HG03520 (cell line): ENCODE measurements at regions not wholly inside any gene's neighbourhood (a gene's known extent, or its start where the extent isn't known, plus 50 kb on each side); places are given as distances from the start of the nearest gene placed in this dataset.

Experiments used
- ATAC-seq: cut with Tn5 transposase; IDR thresholded peaks from one replicate; pipeline ENCODE4 v1.9.1; 2021; ENCODE audit warnings: mild to moderate bottlenecking, moderate library complexity; ENCODE audit not compliant: unreplicated experiment

- no peak for ATAC-seq
These were observed 178.6 kb downstream of the SNAPC1 start for GRCh38 chr14:61940666-61941420.

GRCh38 chr14:61941421-61942150, 179.4 kb downstream of the SNAPC1 start:
- ATAC-seq, result no peak

- ATAC-seq, result no peak
These were observed 186.2 kb downstream of the SNAPC1 start for GRCh38 chr14:61948376-61948775.

GRCh38 chr14:61950340-61950739, 188.1 kb downstream of the SNAPC1 start:
- no peak for ATAC-seq

DNA sequence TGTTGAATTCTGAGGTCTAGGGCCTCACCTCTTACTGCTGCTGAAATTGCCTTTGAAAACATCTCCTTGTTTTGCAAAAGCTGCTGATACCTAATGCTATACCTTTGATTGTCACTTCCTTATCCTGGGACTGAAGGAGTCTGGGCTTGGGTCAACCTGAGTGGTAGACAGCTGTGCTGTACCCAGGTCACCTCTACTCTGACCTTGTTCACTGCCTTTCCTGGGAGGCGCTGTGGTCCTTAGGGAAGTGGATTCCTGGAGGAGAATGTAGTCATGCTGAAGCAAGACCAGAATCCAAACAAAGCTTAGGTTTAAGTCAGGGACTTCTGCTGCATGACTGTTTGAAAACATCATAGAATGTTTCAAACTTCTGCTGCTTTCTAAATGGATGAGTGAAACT, 191.4 kb downstream of the SNAPC1 start:
- ATAC-seq, result no peak

DNA sequence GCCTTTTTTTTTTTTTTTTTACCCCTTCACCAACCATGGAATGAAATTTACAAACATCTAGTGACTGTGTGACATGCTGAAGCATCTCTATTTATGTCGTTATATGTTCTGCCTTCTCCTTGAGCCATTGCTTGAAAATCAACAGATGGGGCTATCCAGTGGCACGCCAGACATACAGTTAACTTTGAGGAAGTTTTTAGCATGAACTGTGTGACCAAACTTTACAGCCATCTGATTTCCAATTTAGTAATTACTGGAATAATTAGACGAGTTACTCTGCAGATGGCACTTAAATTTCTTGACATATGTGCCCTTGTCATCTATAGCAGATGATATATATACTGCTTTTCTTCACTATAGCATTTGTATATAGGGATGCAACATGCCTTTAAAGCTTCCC, 192.1 kb downstream of the SNAPC1 start:
- no peak for ATAC-seq

GRCh38 chr14:61956517-61956916, 194.3 kb downstream of the SNAPC1 start:
- ATAC-seq, result no peak

DNA sequence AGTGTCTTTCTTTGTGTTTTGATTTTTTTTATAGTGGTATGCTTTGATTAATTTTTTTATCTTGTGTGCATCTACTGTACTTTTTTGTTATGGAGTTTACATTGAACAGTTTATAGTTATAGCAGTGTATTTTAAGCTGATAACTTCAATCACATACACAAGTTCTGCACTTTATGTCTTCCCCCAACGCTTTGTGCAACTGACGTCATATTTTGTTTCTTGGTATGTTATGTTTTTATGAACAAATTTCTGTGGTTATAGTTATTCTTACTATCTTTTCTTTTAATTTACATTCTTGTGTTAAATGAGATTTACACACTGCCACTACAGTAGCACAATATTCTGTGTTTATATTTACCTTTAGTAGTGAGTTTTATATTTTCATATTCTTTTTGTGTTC, 197.1 kb downstream of the SNAPC1 start:
- ATAC-seq, result no peak

DNA sequence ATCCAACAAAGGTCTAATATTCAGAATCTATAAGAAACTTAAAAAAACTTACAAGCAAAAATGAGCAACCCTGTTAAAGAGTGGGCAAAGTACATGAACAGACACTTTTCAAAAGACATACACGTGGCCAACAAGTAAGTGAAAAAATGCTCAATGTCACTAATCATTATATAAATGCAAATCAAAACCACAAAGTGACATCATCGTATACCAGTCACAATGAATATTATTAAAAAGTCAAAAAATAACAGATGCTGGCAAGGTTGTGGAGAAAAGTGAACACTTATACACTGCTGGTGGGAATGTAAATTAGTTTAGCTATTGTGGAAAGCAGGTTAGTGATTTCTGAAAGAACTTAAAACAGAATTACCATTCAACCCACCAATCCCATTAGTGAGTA, 199.1 kb downstream of the SNAPC1 start:
- no peak for ATAC-seq

GRCh38 chr14:61963926-61964325, 201.7 kb downstream of the SNAPC1 start:
- no peak for ATAC-seq

DNA sequence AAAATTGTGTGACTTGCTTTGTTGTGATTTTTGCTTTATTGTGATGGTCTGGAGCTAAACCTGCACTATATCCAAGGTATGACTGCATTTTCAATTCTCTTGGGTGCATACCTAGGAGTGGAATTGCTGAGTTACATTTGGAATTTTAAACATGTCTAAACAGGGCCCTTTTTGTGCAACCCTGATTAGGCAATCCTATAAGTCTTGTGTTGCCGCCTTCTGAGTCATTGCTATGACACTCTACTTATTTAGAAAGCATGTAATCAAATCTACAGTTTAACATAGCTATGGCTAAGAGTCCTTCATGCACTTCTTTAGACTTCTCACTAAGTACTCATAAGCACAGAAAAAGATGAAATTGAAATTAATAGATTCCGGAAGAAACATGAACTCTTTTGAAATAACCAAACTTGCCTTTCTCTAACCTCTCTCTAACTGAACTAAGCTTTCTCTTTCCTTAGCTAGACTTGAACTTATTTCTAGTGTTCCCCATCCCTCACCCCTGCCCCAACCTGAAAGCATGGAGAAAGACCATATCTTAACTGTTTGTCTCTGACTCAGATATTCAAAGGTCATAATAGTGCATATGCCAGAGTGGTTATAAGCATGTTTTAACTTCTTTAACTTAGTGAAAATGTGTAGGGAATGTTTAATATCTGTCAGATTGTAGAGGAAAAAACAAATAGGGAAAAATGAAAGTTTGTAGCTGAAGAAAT, 203.0 kb downstream of the SNAPC1 start:
- ATAC-seq, result no peak

DNA sequence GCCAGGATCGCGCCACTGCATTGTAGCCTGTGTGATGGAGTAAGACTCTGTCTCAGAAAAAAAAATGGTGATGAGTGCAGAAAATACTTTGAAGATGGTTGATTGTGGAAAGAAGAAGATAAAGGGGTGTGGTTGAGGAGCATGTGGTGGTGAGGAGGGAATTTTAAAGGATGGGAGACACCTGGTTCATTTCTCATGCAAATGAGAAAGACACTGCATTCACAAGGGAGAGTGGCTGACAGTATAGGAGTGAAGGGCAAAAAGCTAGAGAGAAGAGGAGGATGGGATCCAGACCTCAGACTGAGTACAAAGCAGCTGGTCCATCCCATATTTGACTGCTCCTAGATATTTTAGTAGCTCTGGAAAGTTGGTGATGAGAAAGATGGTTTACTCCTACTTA, 206.0 kb downstream of the SNAPC1 start:
- ATAC-seq, result no peak

- no peak for ATAC-seq
These were observed 210.5 kb downstream of the SNAPC1 start for GRCh38 chr14:61972711-61973110.

DNA sequence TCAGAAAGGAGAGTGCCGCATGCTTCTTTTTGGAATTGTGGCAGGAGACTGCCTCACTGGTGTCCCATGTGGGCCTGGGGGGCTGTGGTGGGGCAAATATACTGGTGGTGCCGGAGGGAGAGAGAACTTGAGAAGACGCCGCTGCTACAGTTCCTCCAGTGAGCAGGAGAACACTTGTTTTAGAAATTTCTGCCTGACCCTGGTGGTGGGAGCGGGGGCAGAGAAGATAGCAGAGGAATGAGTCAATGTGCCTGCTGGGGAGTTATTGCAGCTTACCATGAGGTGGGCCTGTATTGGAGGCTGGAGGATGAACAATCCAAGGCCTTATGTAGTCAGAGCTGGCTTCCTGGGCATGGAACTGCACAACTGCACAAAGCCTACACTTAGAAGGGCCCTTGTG, 211.8 kb downstream of the SNAPC1 start:
- ATAC-seq, result no peak

- ATAC-seq, result no peak
These were observed 215.0 kb downstream of the SNAPC1 start for GRCh38 chr14:61977217-61977616.

DNA sequence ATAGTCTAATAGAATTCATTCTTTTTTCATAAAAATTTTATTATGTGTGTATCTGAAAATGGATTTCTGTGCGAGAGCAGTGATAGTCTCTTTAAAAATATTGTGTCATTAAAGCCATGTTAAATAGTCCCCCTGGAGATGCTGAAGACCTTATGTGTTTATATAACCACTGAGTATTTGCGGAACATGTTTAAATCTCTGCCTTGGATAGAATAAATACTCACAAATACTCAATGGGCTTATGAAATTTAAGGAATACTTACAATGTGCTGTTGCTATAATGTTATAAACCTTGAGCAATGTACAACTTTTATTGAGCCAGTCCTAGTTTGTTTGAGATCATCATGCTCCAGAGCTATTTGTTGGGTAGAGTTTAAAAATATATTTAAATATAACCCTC, 226.0 kb downstream of the SNAPC1 start:
- no peak for ATAC-seq

- ATAC-seq, result no peak
These were observed 229.9 kb downstream of the SNAPC1 start for GRCh38 chr14:61992139-61992538.

GRCh38 chr14:61992926-61993325, 230.7 kb downstream of the SNAPC1 start:
- ATAC-seq, result no peak

DNA sequence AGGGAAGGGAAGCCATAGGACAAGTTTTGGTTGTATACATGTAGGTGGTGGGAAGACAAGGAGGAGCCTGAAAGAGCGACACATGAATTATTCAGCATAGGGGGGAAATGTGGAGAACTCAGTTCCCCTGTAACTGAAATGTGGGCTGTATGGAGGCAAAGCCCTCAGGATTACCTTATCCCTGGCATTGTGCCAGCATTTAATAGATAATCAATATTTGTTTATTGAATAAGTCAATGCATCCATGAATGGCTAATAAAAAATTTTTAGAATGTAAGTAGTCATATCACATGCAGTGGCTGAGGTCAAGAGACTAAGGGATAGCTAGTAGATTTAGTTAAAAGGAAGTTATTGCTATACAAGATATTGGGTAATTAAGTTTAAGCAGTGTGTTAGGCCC, 232.4 kb downstream of the SNAPC1 start:
- no peak for ATAC-seq

GRCh38 chr14:61996753-61997152, 234.5 kb downstream of the SNAPC1 start:
- no peak for ATAC-seq

DNA sequence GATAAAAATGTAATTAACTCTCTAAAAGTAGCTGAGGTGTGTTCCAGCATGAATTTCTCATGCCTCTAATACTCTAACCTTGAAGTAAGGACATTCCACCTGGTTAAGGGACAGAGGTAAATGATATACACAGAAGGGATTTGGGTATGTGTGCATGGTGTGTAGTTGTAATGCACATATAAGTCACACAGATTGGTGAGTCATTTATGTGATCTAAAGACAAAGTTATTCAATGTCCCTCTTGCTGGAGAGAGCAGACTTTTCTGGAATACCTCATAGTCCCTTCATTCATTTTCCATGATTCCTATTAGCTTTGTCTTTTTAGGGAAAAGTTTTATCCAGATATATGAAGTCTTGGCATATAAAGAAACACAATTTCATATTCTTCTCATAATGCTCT, 234.9 kb downstream of the SNAPC1 start:
- ATAC-seq, result no peak

DNA sequence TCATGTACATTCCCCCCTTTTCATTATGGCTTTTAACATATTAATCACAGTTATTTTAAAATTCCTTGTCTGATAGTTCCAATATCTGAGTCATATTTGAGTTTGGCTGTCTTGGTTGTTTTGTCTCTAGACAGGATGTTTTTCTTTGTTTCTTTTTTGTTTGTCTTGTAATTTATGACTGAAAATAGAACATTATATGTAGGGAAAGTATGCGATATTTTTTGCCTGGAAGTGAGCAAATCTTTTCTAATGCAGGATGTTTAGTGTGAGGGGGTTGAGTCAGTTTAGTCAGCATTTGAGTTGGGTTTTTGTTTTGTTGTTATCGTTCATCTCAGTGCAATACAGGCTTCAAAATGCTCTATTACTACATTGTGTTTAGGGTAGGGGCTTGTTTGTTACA, 239.7 kb downstream of the SNAPC1 start:
- no peak for ATAC-seq
